CD4-positive, alpha-beta T cell (primary cell): ENCODE measurements at regions not wholly inside any gene's neighbourhood (a gene's known extent, or its start where the extent isn't known, plus 50 kb on each side); places are given as distances from the start of the nearest gene placed in this dataset.

Experiments
- ATAC-seq: fragments of 200-7000 bp; cut with Tn5 transposase; one replicate; pipeline ENCODE4 v1.10.0; 2022; ENCODE audit warnings: mild to moderate bottlenecking; ENCODE audit not compliant: poor library complexity
- CTCF ChIA-PET: fragments of 350-600 bp; sonication (Branson Sonifier 250); formaldehyde crosslinking; loops from one replicate; lab custom pipeline; 2021; ENCODE audit warnings: antibody characterized with exemption, inconsistent platforms; lab: Charles Lee
- POLR2A ChIA-PET: fragments of 350-600 bp; sonication (Branson Sonifier 250); formaldehyde crosslinking; loops from one replicate; lab custom pipeline; 2021; ENCODE audit warnings: antibody characterized with exemption, inconsistent platforms; lab: Charles Lee
- DNase-seq, 14 experiments: peaks; one replicate each; pipeline ENCODE4 v3.0.0-alpha.2; 2013 to 2020; ENCODE audit warnings: mixed read lengths in 2 of 14
- H3K27ac ChIP-seq, 2 donors: one replicate each; pipeline versions ENCODE4 v1.5.1 to v1.7.0; 2013; ENCODE audit warnings: low read length in 2 of 2, low read depth in 1 of 2, mild to moderate bottlenecking in 1 of 2
- H3K27me3 ChIP-seq, 2 experiments: 1 replicate in 1 of 2; 2 replicates in 1 of 2; pipeline versions ENCODE4 v1.6.1 to v1.7.0; 2013; ENCODE audit warnings: low read length in 2 of 2, control low read depth in 1 of 2, mild to moderate bottlenecking in 1 of 2, moderate library complexity in 1 of 2; ENCODE audit not compliant: insufficient read depth in 2 of 2, control insufficient read depth in 1 of 2
- H3K36me3 ChIP-seq: one replicate; pipeline ENCODE4 v1.6.1; 2013; ENCODE audit warnings: low read length, control low read depth; ENCODE audit not compliant: insufficient read depth
- H3K4me1 ChIP-seq: one replicate; pipeline ENCODE4 v1.6.1; 2013; ENCODE audit warnings: low read length, control low read depth; ENCODE audit not compliant: insufficient read depth
- H3K4me3 ChIP-seq: one replicate; pipeline ENCODE4 v1.5.1; 2013; ENCODE audit warnings: mild to moderate bottlenecking, low read length, moderate library complexity
- H3K9me3 ChIP-seq, 2 experiments: 1 replicate in 1 of 2; 2 replicates in 1 of 2; pipeline versions ENCODE4 v1.6.1 to v1.7.0; 2013; ENCODE audit warnings: low read length in 2 of 2, mild to moderate bottlenecking in 2 of 2, control low read depth in 1 of 2, moderate library complexity in 1 of 2; ENCODE audit not compliant: control insufficient read depth in 1 of 2, insufficient read depth in 1 of 2
- H3K27ac Mint-ChIP-seq: one replicate; pipeline ENCODE4 v1.8.0; 2020; ENCODE audit warnings: mixed read lengths
- H3K27me3 Mint-ChIP-seq: one replicate; pipeline ENCODE4 v1.8.0; 2021; ENCODE audit warnings: mixed read lengths
- H3K36me3 Mint-ChIP-seq: one replicate; pipeline ENCODE4 v1.8.0; 2021; ENCODE audit warnings: low read depth, mixed read lengths
- H3K4me1 Mint-ChIP-seq: one replicate; pipeline ENCODE4 v1.8.0; 2021; ENCODE audit warnings: low read depth, mixed read lengths
- H3K4me3 Mint-ChIP-seq: one replicate; pipeline ENCODE4 v1.8.0; 2020; ENCODE audit warnings: mild to moderate bottlenecking, mixed read lengths
- H3K9me3 Mint-ChIP-seq: one replicate; pipeline ENCODE4 v1.8.0; 2020; ENCODE audit warnings: mixed read lengths
- CTCF ChIP-seq: fragments of 200-600 bp; IDR thresholded peaks from one replicate; pipeline ENCODE4 v1.8.0; 2022; ENCODE audit warnings: antibody characterized with exemption, mild to moderate bottlenecking
- intact Hi-C, 2 experiments: fragments of 100-400 bp; cut with DNase I in 1 of 2; cut with micrococcal nuclease in 1 of 2; formaldehyde crosslinking; loops; one replicate each; pipeline versions ENCODE4 v1.15.1 to v1.9.0; 2023 to 2025; cut with DNase I, micrococcal nuclease

- TF ChIP-seq CTCF, result no peak
Measured at GRCh38 chr7:113268757-113269156, 150.4 kb upstream of the SMIM30 start.

GRCh38 chr7:113267885-113268284 lies 149.5 kb upstream of the SMIM30 start:
- DNase-seq, result no peak
- Mint-ChIP-seq H3K4me3 (no peak overlapping the region), H3K9me3 (peaks cover 11% of the 10 kb centered on the region), H3K36me3 (no peaks in the 10 kb centered on the region), H3K4me1 (no peaks in the 10 kb centered on the region), H3K27me3 (no peaks in the 10 kb centered on the region), H3K27ac (no peak overlapping the region)
- H3K4me1 ChIP-seq, result no peaks in the 10 kb centered on the region
- no peak for ATAC-seq
- no peak for TF ChIP-seq CTCF
- intact Hi-C loops, result no loop called here
- no peak overlapping the region for H3K27ac ChIP-seq
- no peak overlapping the region for H3K4me3 ChIP-seq
- H3K36me3 ChIP-seq, result no peaks in the 10 kb centered on the region
- POLR2A ChIA-PET, result no interaction called here
- CTCF ChIA-PET, result no interaction called here
- H3K9me3 ChIP-seq, result peaks cover 6 to 10% of the 10 kb centered on the region in 2 experiments
- H3K27me3 ChIP-seq, result no peaks in the 10 kb centered on the region

More at GRCh38 chr7:113268757-113269156, 150.4 kb upstream of the SMIM30 start:
- intact Hi-C loops, result no loop called here
- DNase-seq, result no peak
- Histone ChIP-seq H3K4me1 (no peaks in the 10 kb centered on the region), H3K4me3 (no peak overlapping the region), H3K27me3 (no peaks in the 10 kb centered on the region), H3K9me3 (peaks cover 6 to 13% of the 10 kb centered on the region in 2 experiments), H3K27ac (no peak overlapping the region), H3K36me3 (no peaks in the 10 kb centered on the region)
- Mint-ChIP-seq H3K27ac (no peak overlapping the region), H3K36me3 (no peaks in the 10 kb centered on the region), H3K27me3 (no peaks in the 10 kb centered on the region), H3K4me1 (no peaks in the 10 kb centered on the region), H3K9me3 (peaks cover 14% of the 10 kb centered on the region), H3K4me3 (no peak overlapping the region)
- no peak for ATAC-seq
- POLR2A ChIA-PET, result no interaction called here
- CTCF ChIA-PET, result no interaction called here

GRCh38 chr7:113267271-113267670 lies 148.9 kb upstream of the SMIM30 start:
- H3K36me3 ChIP-seq, result no peaks in the 10 kb centered on the region
- peaks cover 6% of the 10 kb centered on the region in 2 experiments for H3K9me3 ChIP-seq
- no peak overlapping the region for H3K27ac Mint-ChIP-seq
- ChIA-PET CTCF (no interaction called here), POLR2A (no interaction called here)
- peaks cover 11% of the 10 kb centered on the region for H3K9me3 Mint-ChIP-seq
- DNase-seq, result no peak
- no peaks in the 10 kb centered on the region for H3K36me3 Mint-ChIP-seq
- H3K4me1 ChIP-seq, result no peaks in the 10 kb centered on the region
- no peaks in the 10 kb centered on the region for H3K27me3 Mint-ChIP-seq
- intact Hi-C loops, result no loop called here
- no peak for ATAC-seq
- no peak overlapping the region for H3K4me3 Mint-ChIP-seq
- H3K27me3 ChIP-seq, result no peaks in the 10 kb centered on the region
- H3K4me3 ChIP-seq, result no peak overlapping the region
- no peak for TF ChIP-seq CTCF
- no peaks in the 10 kb centered on the region for H3K4me1 Mint-ChIP-seq
- no peak overlapping the region for H3K27ac ChIP-seq
